ENCODE measurements at regions not wholly inside any gene's neighbourhood (a gene's known extent, or its start where the extent isn't known, plus 50 kb on each side); places are given as distances from the start of the nearest gene placed in this dataset.

DNA sequence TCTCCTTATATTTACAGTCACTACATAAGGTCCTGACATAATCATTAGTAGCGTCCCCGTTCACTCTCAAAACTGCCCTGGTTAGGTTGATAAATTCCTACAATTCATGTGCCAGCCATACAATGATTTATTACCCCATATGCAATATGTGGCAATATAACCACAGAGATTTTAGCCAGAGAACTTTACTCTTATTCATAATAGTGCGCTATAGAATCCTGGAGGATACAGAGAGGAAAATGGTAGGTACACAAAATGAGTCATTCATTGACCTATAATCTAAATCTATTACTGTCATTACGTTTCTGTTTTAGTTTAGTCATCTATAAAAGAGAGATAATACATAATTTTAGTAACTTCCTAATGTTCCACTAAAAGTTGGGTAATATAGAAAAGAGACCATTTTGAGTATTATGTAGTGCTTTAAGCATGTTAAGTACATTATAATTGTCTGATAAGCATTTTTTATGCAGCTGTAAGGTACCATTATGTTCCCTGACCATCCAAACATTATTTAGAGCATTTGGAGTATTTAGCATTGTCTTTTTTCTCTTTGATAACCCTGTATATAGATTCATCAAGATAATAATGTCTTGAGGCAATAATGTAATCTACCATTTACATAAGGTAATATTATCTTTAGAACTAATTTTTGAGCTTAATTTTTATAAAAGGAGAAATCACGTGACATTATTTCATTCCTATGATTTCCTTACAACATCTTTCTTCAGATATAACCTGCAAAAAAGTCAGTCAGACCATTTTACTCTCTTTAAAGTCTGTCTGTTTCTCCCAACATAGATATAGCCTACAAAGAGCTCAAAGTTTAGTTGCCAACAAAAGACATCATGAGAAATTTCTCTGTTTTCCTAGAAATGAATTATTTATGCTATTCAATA is 655.5 kb upstream of the ZNF608 start:
- intact Hi-C loops (cut with DNase I; ENCODE audit: low total_unique reads) = no loop called here
- Histone ChIP-seq H3K4me1 (no peaks in the 10 kb centered on the region), H3K4me3 (no peak overlapping the region), H3K27ac (no peak overlapping the region), H3K27me3 (no peaks in the 10 kb centered on the region), H3K36me3 (no peaks in the 10 kb centered on the region), H3K9me3 (no peaks in the 10 kb centered on the region)
- DNase-seq = no peak
- TF ChIP-seq POLR2A (IDR thresholded peaks at IDR 0.05) = no peak
- TF ChIP-seq, protein P1, sequence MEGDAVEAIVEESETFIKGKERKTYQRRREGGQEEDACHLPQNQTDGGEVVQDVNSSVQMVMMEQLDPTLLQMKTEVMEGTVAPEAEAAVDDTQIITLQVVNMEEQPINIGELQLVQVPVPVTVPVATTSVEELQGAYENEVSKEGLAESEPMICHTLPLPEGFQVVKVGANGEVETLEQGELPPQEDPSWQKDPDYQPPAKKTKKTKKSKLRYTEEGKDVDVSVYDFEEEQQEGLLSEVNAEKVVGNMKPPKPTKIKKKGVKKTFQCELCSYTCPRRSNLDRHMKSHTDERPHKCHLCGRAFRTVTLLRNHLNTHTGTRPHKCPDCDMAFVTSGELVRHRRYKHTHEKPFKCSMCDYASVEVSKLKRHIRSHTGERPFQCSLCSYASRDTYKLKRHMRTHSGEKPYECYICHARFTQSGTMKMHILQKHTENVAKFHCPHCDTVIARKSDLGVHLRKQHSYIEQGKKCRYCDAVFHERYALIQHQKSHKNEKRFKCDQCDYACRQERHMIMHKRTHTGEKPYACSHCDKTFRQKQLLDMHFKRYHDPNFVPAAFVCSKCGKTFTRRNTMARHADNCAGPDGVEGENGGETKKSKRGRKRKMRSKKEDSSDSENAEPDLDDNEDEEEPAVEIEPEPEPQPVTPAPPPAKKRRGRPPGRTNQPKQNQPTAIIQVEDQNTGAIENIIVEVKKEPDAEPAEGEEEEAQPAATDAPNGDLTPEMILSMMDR (IDR thresholded peaks at IDR 0.05) = no peak

DNA sequence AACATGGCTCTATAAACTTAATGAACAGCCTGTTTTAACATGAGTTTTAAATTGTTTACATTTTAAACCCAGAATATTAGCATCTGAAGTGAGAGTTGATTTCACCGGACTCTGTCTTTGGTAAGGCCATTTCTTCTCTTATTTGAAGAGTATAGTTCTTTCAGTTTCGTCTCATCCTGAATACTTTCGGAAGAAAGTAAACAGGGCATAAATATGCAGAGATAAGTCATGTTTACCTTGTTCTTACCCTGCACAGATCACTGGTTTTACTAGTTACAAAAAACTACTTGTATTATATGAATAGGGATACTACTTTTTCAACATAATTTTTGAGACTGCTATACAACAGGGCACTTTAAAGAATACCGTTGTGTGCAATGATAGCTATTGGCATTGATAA is 656.3 kb upstream of the ZNF608 start:
- Histone ChIP-seq H3K36me3 (no peaks in the 10 kb centered on the region), H3K9me3 (no peaks in the 10 kb centered on the region), H3K4me3 (no peak overlapping the region), H3K4me1 (no peaks in the 10 kb centered on the region), H3K27me3 (no peaks in the 10 kb centered on the region), H3K27ac (no peak overlapping the region)
- TF ChIP-seq, protein P1 (IDR thresholded peaks at IDR 0.05) = no peak
- TF ChIP-seq POLR2A (IDR thresholded peaks at IDR 0.05) = no peak
- intact Hi-C loops (cut with DNase I; ENCODE audit: low total_unique reads) = no loop called here
- DNase-seq = no peak

DNA sequence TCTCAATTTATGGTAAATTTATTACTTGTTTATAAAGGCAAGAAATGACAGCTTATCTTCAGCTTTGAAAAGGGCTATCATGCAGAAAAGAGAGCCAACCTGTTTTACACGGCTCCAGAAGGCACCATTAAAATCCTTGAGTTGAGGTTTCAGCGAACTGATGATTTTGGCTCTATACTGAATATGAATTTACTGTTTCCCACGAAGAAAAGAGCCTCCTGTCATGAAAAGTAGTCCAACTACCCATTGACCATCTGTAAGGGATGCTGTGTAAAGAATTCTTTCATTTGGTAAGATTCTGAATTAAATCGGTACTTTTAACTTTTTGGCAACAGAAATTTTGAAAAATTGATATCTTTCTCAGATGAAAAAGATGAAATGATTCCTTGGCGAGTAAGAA is 657.6 kb upstream of the ZNF608 start:
- intact Hi-C loops (cut with DNase I; ENCODE audit: low total_unique reads) = no loop called here
- Histone ChIP-seq H3K9me3 (no peaks in the 10 kb centered on the region), H3K4me1 (no peaks in the 10 kb centered on the region), H3K36me3 (no peaks in the 10 kb centered on the region), H3K4me3 (no peak overlapping the region), H3K27me3 (no peaks in the 10 kb centered on the region), H3K27ac (no peak overlapping the region)
- TF ChIP-seq POLR2A (IDR thresholded peaks at IDR 0.05) = no peak
- TF ChIP-seq, protein P1 (IDR thresholded peaks at IDR 0.05) = no peak
- no peak for DNase-seq

DNA sequence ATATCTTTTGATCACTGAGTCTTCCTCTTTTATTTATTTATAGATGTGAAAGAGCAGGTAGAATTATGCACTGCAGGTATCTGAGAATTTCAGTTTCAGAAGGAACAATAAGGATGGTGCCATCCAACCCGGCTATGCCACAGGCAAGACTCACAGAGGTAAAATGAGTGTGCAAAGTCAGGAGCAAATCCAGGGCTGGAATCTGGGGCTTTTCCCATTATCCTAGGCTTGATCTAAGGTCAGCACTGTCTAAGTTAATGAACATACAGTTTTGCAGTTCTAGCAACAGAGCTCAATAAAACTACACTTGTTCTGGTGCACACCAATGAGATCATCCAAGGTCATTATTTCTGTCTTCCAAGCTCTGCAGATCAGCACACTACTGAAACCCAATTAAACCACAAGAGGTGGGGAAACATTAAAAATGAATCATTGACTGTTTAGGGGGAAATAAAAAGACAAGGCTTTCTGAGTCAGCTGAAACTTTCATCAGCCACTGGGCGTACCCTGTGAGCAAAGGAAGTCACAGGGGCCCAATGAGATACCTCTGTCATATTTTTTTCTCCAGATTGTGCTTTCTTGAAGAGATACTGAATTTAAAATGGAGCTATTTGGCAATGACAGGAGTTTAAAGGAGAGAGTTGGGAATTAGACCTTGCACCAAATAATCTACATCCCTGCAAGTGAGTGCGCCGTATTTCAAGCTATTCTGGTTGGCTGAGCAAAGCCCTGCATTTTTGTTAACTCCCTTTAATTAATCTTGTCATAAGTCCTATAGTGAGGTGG is 662.2 kb upstream of the ZNF608 start:
- no peak overlapping the region for H3K4me3 ChIP-seq
- peaks cover 3 to 5% of the 10 kb centered on the region in 2 donors for H3K4me1 ChIP-seq
- H3K27ac ChIP-seq = peak overlapping the region; percentile 65 to 73
- TF ChIP-seq, protein P1 (IDR thresholded peaks at IDR 0.05) = no peak
- no peak for TF ChIP-seq POLR2A (IDR thresholded peaks at IDR 0.05)
- no peaks in the 10 kb centered on the region for H3K27me3 ChIP-seq
- intact Hi-C loops (cut with DNase I; ENCODE audit: low total_unique reads) = no loop called here
- H3K9me3 ChIP-seq = no peaks in the 10 kb centered on the region
- no peaks in the 10 kb centered on the region for H3K36me3 ChIP-seq
- peak; percentile 29 to 47 for DNase-seq
